H9 (cell line): ENCODE measurements at regions not wholly inside any gene's neighbourhood (a gene's known extent, or its start where the extent isn't known, plus 50 kb on each side); places are given as distances from the start of the nearest gene placed in this dataset.

Experiments
- DNase-seq: peaks from one replicate; pipeline ENCODE4 v3.0.0-alpha.2; 2017
- H2AFZ ChIP-seq: one replicate; pipeline ENCODE4 v1.6.1; 2013; ENCODE audit warnings: mild to moderate bottlenecking, low read length, control low read depth, moderate library complexity
- H2AK5ac ChIP-seq: 2 replicates; pipeline ENCODE4 v1.6.1; 2013; ENCODE audit warnings: low read length, control low read depth, mixed read lengths; ENCODE audit not compliant: insufficient read length
- H2BK120ac ChIP-seq: one replicate; pipeline ENCODE4 v1.6.1; 2013; ENCODE audit warnings: low read depth, mild to moderate bottlenecking, low read length, control low read depth, inconsistent platforms; ENCODE audit not compliant: poor library complexity, severe bottlenecking
- H2BK12ac ChIP-seq: 2 replicates; pipeline ENCODE4 v1.6.1; 2013; ENCODE audit warnings: low read length, control low read depth, mixed read lengths, low read depth; ENCODE audit not compliant: insufficient read length
- H2BK15ac ChIP-seq: 2 replicates; pipeline ENCODE4 v1.6.1; 2013; ENCODE audit warnings: low read depth, low read length, control low read depth
- H2BK20ac ChIP-seq: one replicate; pipeline ENCODE4 v1.6.1; 2013; ENCODE audit warnings: low read depth, mild to moderate bottlenecking, low read length, control low read depth, inconsistent platforms; ENCODE audit not compliant: poor library complexity, severe bottlenecking
- H2BK5ac ChIP-seq: 2 replicates; pipeline ENCODE4 v1.6.1; 2013; ENCODE audit warnings: low read length, control low read depth, mixed read lengths; ENCODE audit not compliant: insufficient read length
- H3K14ac ChIP-seq: 2 replicates; pipeline ENCODE4 v1.6.1; 2013; ENCODE audit warnings: low read length, control low read depth; ENCODE audit not compliant: insufficient read depth
- H3K18ac ChIP-seq: 2 replicates; pipeline ENCODE4 v1.6.1; 2013; ENCODE audit warnings: low read depth, mild to moderate bottlenecking, mixed read lengths, low read length, control low read depth; ENCODE audit not compliant: insufficient read length
- H3K23ac ChIP-seq: 2 replicates; pipeline ENCODE4 v1.6.1; 2013; ENCODE audit warnings: low read length, control low read depth, mixed read lengths, low read depth; ENCODE audit not compliant: insufficient read length
- H3K23me2 ChIP-seq: 2 replicates; pipeline ENCODE4 v1.6.1; 2013; ENCODE audit warnings: low read depth, mild to moderate bottlenecking, mixed read lengths, low read length, control low read depth; ENCODE audit not compliant: insufficient read length, poor library complexity, severe bottlenecking
- H3K27ac ChIP-seq: 2 replicates; pipeline ENCODE4 v1.5.1; 2013; ENCODE audit warnings: low read length, control low read depth, mixed read lengths, low read depth; ENCODE audit not compliant: insufficient read length
- H3K27me3 ChIP-seq: 2 replicates; pipeline ENCODE4 v1.6.1; 2013; ENCODE audit warnings: low read length, control low read depth, inconsistent platforms; ENCODE audit not compliant: insufficient read depth
- H3K4ac ChIP-seq: 2 replicates; pipeline ENCODE4 v1.6.1; 2013; ENCODE audit warnings: low read depth, mild to moderate bottlenecking, control low read depth, inconsistent platforms, low read length, moderate library complexity
- H3K4me1 ChIP-seq: 2 replicates; pipeline ENCODE4 v1.6.1; 2013; ENCODE audit warnings: low read length, control low read depth, inconsistent platforms; ENCODE audit not compliant: insufficient read depth
- H3K4me2 ChIP-seq: 2 replicates; pipeline ENCODE4 v1.6.1; 2013; ENCODE audit warnings: low read length, control low read depth, mixed read lengths; ENCODE audit not compliant: insufficient read length, insufficient read depth
- H3K56ac ChIP-seq: 2 replicates; pipeline ENCODE4 v1.6.1; 2013; ENCODE audit warnings: low read depth, mild to moderate bottlenecking, mixed read lengths, low read length, control low read depth; ENCODE audit not compliant: insufficient read length
- H3K79me1 ChIP-seq: 2 replicates; pipeline ENCODE4 v1.6.1; 2013; ENCODE audit warnings: low read depth, mild to moderate bottlenecking, moderate library complexity, low read length, control low read depth, inconsistent platforms; ENCODE audit not compliant: insufficient read depth, poor library complexity, severe bottlenecking
- H3K79me2 ChIP-seq: 2 replicates; pipeline ENCODE4 v1.6.1; 2013; ENCODE audit warnings: low read length, control low read depth, inconsistent platforms; ENCODE audit not compliant: insufficient read depth
- H3K9ac ChIP-seq: 2 replicates; pipeline ENCODE4 v1.6.1; 2013; ENCODE audit warnings: low read length, control low read depth, mixed read lengths; ENCODE audit not compliant: insufficient read length; ENCODE audit errors: extremely low read depth
- H3K9me3 ChIP-seq: one replicate; pipeline ENCODE4 v1.6.1; 2013; ENCODE audit warnings: low read depth, low read length, inconsistent platforms; ENCODE audit not compliant: control insufficient read depth
- H3T11ph ChIP-seq: one replicate; pipeline ENCODE4 v1.6.1; 2013; ENCODE audit warnings: mild to moderate bottlenecking, low read length, control low read depth, inconsistent platforms
- H4K20me1 ChIP-seq: one replicate; pipeline ENCODE4 v1.6.1; 2013; ENCODE audit not compliant: control insufficient read depth, insufficient read length, insufficient read depth
- H4K5ac ChIP-seq: 2 replicates; pipeline ENCODE4 v1.6.1; 2013; ENCODE audit warnings: low read depth, mild to moderate bottlenecking, mixed read lengths, low read length, control low read depth; ENCODE audit not compliant: insufficient read length
- H4K8ac ChIP-seq: replicated peaks from 2 replicates; pipeline ENCODE4 v1.6.1; 2013; ENCODE audit warnings: low read length, control low read depth, mixed read lengths, low read depth; ENCODE audit not compliant: insufficient read length
- H4K91ac ChIP-seq: 2 replicates; pipeline ENCODE4 v1.6.1; 2013; ENCODE audit warnings: low read depth, mild to moderate bottlenecking, moderate library complexity, mixed read lengths, low read length, control low read depth; ENCODE audit not compliant: insufficient read length
- H3K27ac Mint-ChIP-seq, 3 experiments: 2 replicates in 2 of 3; 3 replicates in 1 of 3; pipeline ENCODE4 v1.8.0; 2020 to 2021; ENCODE audit warnings: mixed read lengths in 3 of 3, mild to moderate bottlenecking in 1 of 3, moderate library complexity in 1 of 3
- H3K27me3 Mint-ChIP-seq: 2 replicates; pipeline ENCODE4 v1.8.0; 2021; ENCODE audit warnings: low read depth, mild to moderate bottlenecking, moderate library complexity, mixed read lengths
- H3K36me3 Mint-ChIP-seq, 3 experiments: 2 replicates in 2 of 3; 3 replicates in 1 of 3; pipeline ENCODE4 v1.8.0; 2020 to 2021; ENCODE audit warnings: low read depth in 3 of 3, mixed read lengths in 3 of 3; ENCODE audit not compliant: insufficient read depth in 1 of 3
- H3K4me1 Mint-ChIP-seq, 2 experiments: 2 replicates each; pipeline ENCODE4 v1.8.0; 2020; ENCODE audit warnings: mixed read lengths in 2 of 2
- H3K4me3 Mint-ChIP-seq, 2 experiments: 2 replicates in 1 of 2; 3 replicates in 1 of 2; pipeline ENCODE4 v1.8.0; 2020 to 2021; ENCODE audit warnings: mild to moderate bottlenecking in 2 of 2, mixed read lengths in 2 of 2, moderate library complexity in 1 of 2
- H3K9me3 Mint-ChIP-seq, 2 experiments: 2 replicates in 1 of 2; 3 replicates in 1 of 2; pipeline ENCODE4 v1.8.0; 2020; ENCODE audit warnings: mild to moderate bottlenecking in 2 of 2, mixed read lengths in 2 of 2, moderate library complexity in 1 of 2
- CTCF ChIP-seq: fragments of 200-600 bp; sonication (generic); conservative IDR thresholded peaks from 3 replicates; pipeline ENCODE4 v1.8.0; 2021; ENCODE audit warnings: antibody characterized with exemption, mild to moderate bottlenecking
- WGBS: extraction: QIAGEN DNeasy Blood & Tissue Kit; methylation state at CpG from one replicate; pipeline ENCODE4 v1.1.7; 2013; ENCODE audit warnings: missing lambda C conversion rate, low lambda C conversion rate, mixed read lengths; ENCODE audit not compliant: insufficient read length; ENCODE audit errors: extremely low coverage; 5-methylcytosine and 5-hydroxymethylcytosine counted together

GRCh38 chr5:173527671-173528070 is 88.8 kb downstream of the BOD1 start:
- Mint-ChIP-seq H3K9me3 (no peaks in the 10 kb centered on the region; a peak in 1 of 5 replicates), H3K27me3 (no peaks in the 10 kb centered on the region; the same call in 1 of the 2 replicates), H3K36me3 (no peaks in the 10 kb centered on the region), H3K4me1 (peaks cover 6 to 10% of the 10 kb centered on the region in 2 experiments), H3K27ac (peak overlapping the region in 2 of 3 experiments; percentile 51 to 66; a peak in 2 of 7 replicates), H3K4me3 (no peak overlapping the region)
- Histone ChIP-seq H2BK120ac (no peak overlapping the region), H3K9me3 (no peaks in the 10 kb centered on the region), H3K27me3 (no peaks in the 10 kb centered on the region), H3K4me2 (no peak overlapping the region), H2BK5ac (no peak overlapping the region), H2AK5ac (no peak overlapping the region), H3K23me2 (no peaks in the 10 kb centered on the region), H3K27ac (no peak overlapping the region), H3K4ac (no peak overlapping the region), H4K20me1 (no peaks in the 10 kb centered on the region), H2BK12ac (no peak overlapping the region), H3K18ac (no peak overlapping the region), H3K79me2 (no peaks in the 10 kb centered on the region), H3T11ph (no peak overlapping the region), H4K91ac (no peak overlapping the region), H3K9ac (no peak overlapping the region), H2BK20ac (no peak overlapping the region), H3K23ac (no peak overlapping the region), H4K8ac (no peak overlapping the region), H4K5ac (no peak overlapping the region), H3K79me1 (no peaks in the 10 kb centered on the region), H2BK15ac (no peak overlapping the region), H3K4me1 (no peaks in the 10 kb centered on the region), H3K56ac (no peak overlapping the region), H3K14ac (no peak overlapping the region), H2AFZ (no peak overlapping the region)
- DNase-seq: no peak
- no CpG with 5 or more reads among the region's 9 CpGs for WGBS
- TF ChIP-seq CTCF: no peak
